WTC11 (cell line): ENCODE measurements at regions not wholly inside any gene's neighbourhood (a gene's known extent, or its start where the extent isn't known, plus 50 kb on each side); places are given as distances from the start of the nearest gene placed in this dataset.

Experiments used
- ATAC-seq: fragments of 200-7000 bp; cut with Tn5 transposase; 2 replicates; pipeline ENCODE4 v1.10.0; 2021; ENCODE audit warnings: mild to moderate bottlenecking, moderate library complexity
- CTCF ChIA-PET: fragments of 300-600 bp; sonication (Branson Sonifier 250); formaldehyde crosslinking; loops from one replicate; lab custom pipeline; 2021; ENCODE audit warnings: antibody characterized with exemption; lab: Charles Lee
- POLR2A ChIA-PET: fragments of 350-600 bp; sonication (Branson Sonifier 250); formaldehyde crosslinking; loops from one replicate; lab custom pipeline; 2021; ENCODE audit warnings: antibody characterized with exemption; lab: Charles Lee
- DNase-seq: peaks from one replicate; pipeline ENCODE4 v3.0.0; 2021; ENCODE audit warnings: low spot score
- H3K27ac Mint-ChIP-seq: 2 replicates; pipeline ENCODE4 v1.8.0; 2021; ENCODE audit warnings: mixed read lengths
- H3K27me3 Mint-ChIP-seq: 2 replicates; pipeline ENCODE4 v1.8.0; 2021; ENCODE audit warnings: low read depth, mild to moderate bottlenecking, moderate library complexity, mixed read lengths
- H3K36me3 Mint-ChIP-seq: 2 replicates; pipeline ENCODE4 v1.8.0; 2021; ENCODE audit warnings: mixed read lengths
- H3K4me1 Mint-ChIP-seq: 2 replicates; pipeline ENCODE4 v1.8.0; 2022; ENCODE audit warnings: mixed read lengths
- H3K4me3 Mint-ChIP-seq: 2 replicates; pipeline ENCODE4 v1.8.0; 2021; ENCODE audit warnings: mild to moderate bottlenecking, moderate library complexity, mixed read lengths
- H3K9me3 Mint-ChIP-seq: 2 replicates; pipeline ENCODE4 v1.8.0; 2021; ENCODE audit warnings: mixed read lengths
- ATF3 ChIP-seq: sonication (generic); formaldehyde crosslinking; conservative IDR thresholded peaks from 2 replicates; pipeline ENCODE4 v1.8.1; 2022; ENCODE audit warnings: mild to moderate bottlenecking, missing genetic modification reagents
- EMX1 ChIP-seq: fragments of 250-450 bp; sonication (Bioruptor Pico); IDR thresholded peaks from 2 replicates; pipeline ENCODE4 v1.8.0; 2021; ENCODE audit warnings: mild to moderate bottlenecking
- ESRRA ChIP-seq: sonication (generic); formaldehyde crosslinking; IDR thresholded peaks from 2 replicates; pipeline ENCODE4 v1.8.1; 2022; ENCODE audit warnings: mild to moderate bottlenecking, missing genetic modification reagents, borderline replicate concordance
- FOXJ3 ChIP-seq: sonication (generic); formaldehyde crosslinking; IDR thresholded peaks from 2 replicates; pipeline ENCODE4 v1.9.0; 2021; ENCODE audit warnings: missing genetic modification reagents, mild to moderate bottlenecking, borderline replicate concordance
- FOXP1 ChIP-seq: sonication (generic); formaldehyde crosslinking; IDR thresholded peaks from 2 replicates; pipeline ENCODE4 v1.8.0; 2022; ENCODE audit warnings: missing genetic modification reagents, mild to moderate bottlenecking, moderate library complexity, borderline replicate concordance
- FOXP4 ChIP-seq: sonication (generic); formaldehyde crosslinking; IDR thresholded peaks from 2 replicates; pipeline ENCODE4 v1.8.0; 2022; ENCODE audit warnings: mild to moderate bottlenecking, missing genetic modification reagents
- JAZF1 ChIP-seq: fragments of 250-450 bp; sonication (Bioruptor Pico); IDR thresholded peaks from 2 replicates; pipeline ENCODE4 v1.9.0; 2021; ENCODE audit warnings: moderate library complexity, mild to moderate bottlenecking, inconsistent platforms
- JUN ChIP-seq: sonication (generic); formaldehyde crosslinking; IDR thresholded peaks from 2 replicates; pipeline ENCODE4 v1.8.0; 2023; ENCODE audit warnings: mild to moderate bottlenecking, missing genetic modification reagents
- KAT7 ChIP-seq: sonication (generic); formaldehyde crosslinking; IDR thresholded peaks from 2 replicates; pipeline ENCODE4 v1.8.1; 2023; ENCODE audit warnings: missing genetic modification reagents, mild to moderate bottlenecking, borderline replicate concordance
- MAX ChIP-seq: sonication (generic); formaldehyde crosslinking; IDR thresholded peaks from 2 replicates; pipeline ENCODE4 v1.8.0; 2022; ENCODE audit warnings: mild to moderate bottlenecking, missing genetic modification reagents
- MLX ChIP-seq: sonication (generic); formaldehyde crosslinking; IDR thresholded peaks from 2 replicates; pipeline ENCODE4 v1.8.1; 2023; ENCODE audit warnings: mild to moderate bottlenecking, missing genetic modification reagents, moderate library complexity
- MYBL2 ChIP-seq: sonication (generic); formaldehyde crosslinking; IDR thresholded peaks from 2 replicates; pipeline ENCODE4 v1.8.1; 2023; ENCODE audit warnings: mild to moderate bottlenecking, moderate library complexity, missing genetic modification reagents
- NFATC4 ChIP-seq: fragments of 250-450 bp; sonication (Bioruptor Pico); IDR thresholded peaks from 2 replicates; pipeline ENCODE4 v1.9.0; 2021; ENCODE audit warnings: mild to moderate bottlenecking
- NR3C1 ChIP-seq: sonication (generic); formaldehyde crosslinking; conservative IDR thresholded peaks from 2 replicates; pipeline ENCODE4 v1.8.1; 2023; ENCODE audit warnings: low read depth, mild to moderate bottlenecking, missing genetic modification reagents
- RELA ChIP-seq: sonication (generic); formaldehyde crosslinking; IDR thresholded peaks from 2 replicates; pipeline ENCODE4 v1.8.1; 2022; ENCODE audit warnings: missing genetic modification reagents, mild to moderate bottlenecking, borderline replicate concordance
- RORB ChIP-seq: fragments of 250-450 bp; sonication (Bioruptor Pico); IDR thresholded peaks from 2 replicates; pipeline ENCODE4 v1.9.0; 2021; ENCODE audit warnings: mild to moderate bottlenecking
- TP53 ChIP-seq: sonication (generic); formaldehyde crosslinking; IDR thresholded peaks from 2 replicates; pipeline ENCODE4 v1.8.1; 2023; ENCODE audit warnings: mild to moderate bottlenecking, missing genetic modification reagents
- ZNF423 ChIP-seq: fragments of 250-450 bp; sonication (Bioruptor Pico); IDR thresholded peaks from 2 replicates; pipeline ENCODE4 v2.1.2; 2022; ENCODE audit warnings: mild to moderate bottlenecking, moderate library complexity
- ZNF671 ChIP-seq: fragments of 250-450 bp; sonication (Bioruptor Pico); IDR thresholded peaks from 2 replicates; pipeline ENCODE4 v1.8.0; 2021; ENCODE audit warnings: mild to moderate bottlenecking
- TF ChIP-seq, protein P1 (sequence below): sonication (generic); formaldehyde crosslinking; IDR thresholded peaks from 2 replicates; pipeline ENCODE4 v1.8.1; 2023; ENCODE audit warnings: mild to moderate bottlenecking, moderate library complexity, missing genetic modification reagents
- TF ChIP-seq, protein P2 (sequence below): sonication (generic); formaldehyde crosslinking; IDR thresholded peaks from 2 replicates; pipeline ENCODE4 v1.8.0; 2023; ENCODE audit warnings: missing genetic modification reagents
- TF ChIP-seq, protein P3 (sequence below): fragments of 250-450 bp; sonication (Bioruptor Pico); IDR thresholded peaks from 2 replicates; pipeline ENCODE4 v1.8.0; 2021; ENCODE audit warnings: mild to moderate bottlenecking

DNA sequence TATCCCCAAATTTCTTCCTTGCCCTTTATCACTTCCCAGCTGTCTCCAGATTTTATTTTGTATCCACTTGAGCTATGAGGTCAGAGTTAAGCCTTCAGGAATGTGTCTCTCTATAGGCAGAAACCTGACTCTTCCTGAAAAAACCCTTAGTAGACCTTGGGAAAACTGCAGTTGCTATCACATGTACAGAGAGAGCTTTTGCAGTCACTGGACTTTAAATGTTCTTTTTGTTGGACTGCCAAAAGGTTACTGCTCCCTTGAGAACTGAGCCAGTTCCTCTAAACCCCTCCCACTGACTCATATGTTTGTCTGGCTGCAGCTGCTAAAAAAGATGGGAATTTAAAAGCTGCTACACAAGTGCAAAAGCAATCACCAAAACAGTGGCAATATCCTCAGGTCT, 169.1 kb upstream of the CCDC54 start (continued):
- TF ChIP-seq, protein P1, sequence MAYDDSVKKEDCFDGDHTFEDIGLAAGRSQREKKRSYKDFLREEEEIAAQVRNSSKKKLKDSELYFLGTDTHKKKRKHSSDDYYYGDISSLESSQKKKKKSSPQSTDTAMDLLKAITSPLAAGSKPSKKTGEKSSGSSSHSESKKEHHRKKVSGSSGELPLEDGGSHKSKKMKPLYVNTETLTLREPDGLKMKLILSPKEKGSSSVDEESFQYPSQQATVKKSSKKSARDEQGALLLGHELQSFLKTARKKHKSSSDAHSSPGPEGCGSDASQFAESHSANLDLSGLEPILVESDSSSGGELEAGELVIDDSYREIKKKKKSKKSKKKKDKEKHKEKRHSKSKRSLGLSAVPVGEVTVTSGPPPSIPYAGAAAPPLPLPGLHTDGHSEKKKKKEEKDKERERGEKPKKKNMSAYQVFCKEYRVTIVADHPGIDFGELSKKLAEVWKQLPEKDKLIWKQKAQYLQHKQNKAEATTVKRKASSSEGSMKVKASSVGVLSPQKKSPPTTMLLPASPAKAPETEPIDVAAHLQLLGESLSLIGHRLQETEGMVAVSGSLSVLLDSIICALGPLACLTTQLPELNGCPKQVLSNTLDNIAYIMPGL, result no peak
- TF ChIP-seq, all 79 proteins: peak for 0

GRCh38 chr3:107208796-107209195, 168.4 kb upstream of the CCDC54 start:
- Mint-ChIP-seq H3K4me3 (no peak overlapping the region), H3K27ac (no peak overlapping the region), H3K9me3 (no peaks in the 10 kb centered on the region), H3K4me1 (peaks cover 13% of the 10 kb centered on the region), H3K36me3 (no peaks in the 10 kb centered on the region), H3K27me3 (no peaks in the 10 kb centered on the region)
- ATAC-seq, result no peak
- TF ChIP-seq JUN (CRISPR knock-in tag) (no peak), MYBL2 (CRISPR knock-in tag) (no peak), ESRRA (no peak), MLX (CRISPR knock-in tag) (no peak), ATF3 (CRISPR knock-in tag) (no peak), FOXP1 (CRISPR knock-in tag) (no peak), FOXJ3 (CRISPR knock-in tag) (no peak), RELA (CRISPR knock-in tag) (no peak), TP53 (CRISPR knock-in tag) (no peak), ZNF423 (CRISPR knock-in tag) (no peak), KAT7 (CRISPR knock-in tag) (no peak)
- TF ChIP-seq, protein P2, sequence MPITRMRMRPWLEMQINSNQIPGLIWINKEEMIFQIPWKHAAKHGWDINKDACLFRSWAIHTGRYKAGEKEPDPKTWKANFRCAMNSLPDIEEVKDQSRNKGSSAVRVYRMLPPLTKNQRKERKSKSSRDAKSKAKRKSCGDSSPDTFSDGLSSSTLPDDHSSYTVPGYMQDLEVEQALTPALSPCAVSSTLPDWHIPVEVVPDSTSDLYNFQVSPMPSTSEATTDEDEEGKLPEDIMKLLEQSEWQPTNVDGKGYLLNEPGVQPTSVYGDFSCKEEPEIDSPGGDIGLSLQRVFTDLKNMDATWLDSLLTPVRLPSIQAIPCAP, result no peak
- TF ChIP-seq, protein P1, result no peak
- TF ChIP-seq, protein P3, sequence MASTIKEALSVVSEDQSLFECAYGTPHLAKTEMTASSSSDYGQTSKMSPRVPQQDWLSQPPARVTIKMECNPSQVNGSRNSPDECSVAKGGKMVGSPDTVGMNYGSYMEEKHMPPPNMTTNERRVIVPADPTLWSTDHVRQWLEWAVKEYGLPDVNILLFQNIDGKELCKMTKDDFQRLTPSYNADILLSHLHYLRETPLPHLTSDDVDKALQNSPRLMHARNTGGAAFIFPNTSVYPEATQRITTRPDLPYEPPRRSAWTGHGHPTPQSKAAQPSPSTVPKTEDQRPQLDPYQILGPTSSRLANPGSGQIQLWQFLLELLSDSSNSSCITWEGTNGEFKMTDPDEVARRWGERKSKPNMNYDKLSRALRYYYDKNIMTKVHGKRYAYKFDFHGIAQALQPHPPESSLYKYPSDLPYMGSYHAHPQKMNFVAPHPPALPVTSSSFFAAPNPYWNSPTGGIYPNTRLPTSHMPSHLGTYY (CRISPR knock-in tag), result no peak
- CTCF ChIA-PET, result no interaction called here
- POLR2A ChIA-PET, result no interaction called here
- DNase-seq, result no peak

- H3K9me3 Mint-ChIP-seq, result peaks cover 5% of the 10 kb centered on the region
- H3K36me3 Mint-ChIP-seq, result no peaks in the 10 kb centered on the region
- H3K27ac Mint-ChIP-seq, result no peak overlapping the region
- TF ChIP-seq MAX (CRISPR knock-in tag) (no peak), RORB (CRISPR knock-in tag) (no peak), ZNF423 (CRISPR knock-in tag) (no peak), ZNF671 (no peak), JAZF1 (CRISPR knock-in tag) (no peak), TP53 (CRISPR knock-in tag) (no peak), EMX1 (CRISPR knock-in tag) (no peak), FOXP4 (CRISPR knock-in tag) (no peak), NFATC4 (CRISPR knock-in tag) (no peak), NR3C1 (CRISPR knock-in tag) (no peak)
- CTCF ChIA-PET, result no interaction called here
- DNase-seq (no peak), ATAC-seq (no peak)
- H3K4me3 Mint-ChIP-seq, result no peak overlapping the region
- no peaks in the 10 kb centered on the region for H3K27me3 Mint-ChIP-seq
- POLR2A ChIA-PET, result no interaction called here
- peaks cover 13% of the 10 kb centered on the region for H3K4me1 Mint-ChIP-seq
Observed at GRCh38 chr3:107209302-107209990, 167.8 kb upstream of the CCDC54 start.
